Lower leg skin (tissue), 3 donors: ENCODE measurements at regions not wholly inside any gene's neighbourhood (a gene's known extent, or its start where the extent isn't known, plus 50 kb on each side); places are given as distances from the start of the nearest gene placed in this dataset.

Experiments used
- CTCF ChIP-seq, 3 donors: fragments of 450-650 bp; IDR thresholded peaks; one replicate each; pipeline ENCODE4 v1.5.1; 2016; ENCODE audit warnings: antibody characterized with exemption in 3 of 3, mild to moderate bottlenecking in 3 of 3, moderate library complexity in 2 of 3
- POLR2A ChIP-seq, 2 donors: fragments of 450-650 bp; IDR thresholded peaks; one replicate each; pipeline ENCODE4 v1.6.1; 2016 to 2017; ENCODE audit warnings: antibody characterized with exemption in 2 of 2, mild to moderate bottlenecking in 1 of 2, moderate library complexity in 1 of 2

GRCh38 chr4:13778367-13778766, 150.8 kb upstream of the BOD1L1 start:
- TF ChIP-seq POLR2A (IDR thresholded peaks at IDR 0.05) (no peak), CTCF (IDR thresholded peaks at IDR 0.05) (no peak)
